ENCODE measurements at regions not wholly inside any gene's neighbourhood (a gene's known extent, or its start where the extent isn't known, plus 50 kb on each side); places are given as distances from the start of the nearest gene placed in this dataset.

- DNase-seq (ENCODE audit: low spot score) = no peak
- FAIRE-seq = no peak
Measured at GRCh38 chr10:76735866-76736265, 901.7 kb downstream of the KCNMA1 start.

DNA sequence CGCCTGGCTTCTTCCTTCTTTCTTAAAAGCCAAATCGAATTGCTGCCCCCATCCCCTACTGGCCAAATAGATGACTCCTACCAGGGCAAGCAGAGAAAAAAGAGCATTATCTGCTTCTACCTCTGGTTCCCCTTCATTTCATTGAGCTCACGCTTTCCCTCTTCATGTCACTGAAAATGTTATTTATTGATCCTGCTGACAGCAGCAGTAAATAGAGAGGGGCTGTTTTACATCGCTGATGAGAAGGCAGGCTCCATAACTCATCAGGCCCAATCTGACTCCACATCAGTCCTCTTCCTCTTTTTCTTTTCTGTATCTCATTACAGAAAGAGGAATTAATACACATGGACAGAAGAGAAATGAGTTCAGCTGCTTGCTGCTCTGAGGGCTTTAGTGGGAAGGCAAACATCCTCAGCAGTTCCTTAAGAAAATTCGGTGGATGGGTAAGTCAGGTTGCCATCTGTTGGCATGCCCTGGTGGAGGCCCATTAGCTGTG, 904.1 kb downstream of the KCNMA1 start:
- no peak for FAIRE-seq

GRCh38 chr10:76732306-76732705, 905.3 kb downstream of the KCNMA1 start:
- FAIRE-seq (no peak), DNase-seq (ENCODE audit: low spot score) (no peak)

More for the DNA sequence above, 904.1 kb downstream of the KCNMA1 start:
- no peak for DNase-seq (ENCODE audit: low spot score)

DNA sequence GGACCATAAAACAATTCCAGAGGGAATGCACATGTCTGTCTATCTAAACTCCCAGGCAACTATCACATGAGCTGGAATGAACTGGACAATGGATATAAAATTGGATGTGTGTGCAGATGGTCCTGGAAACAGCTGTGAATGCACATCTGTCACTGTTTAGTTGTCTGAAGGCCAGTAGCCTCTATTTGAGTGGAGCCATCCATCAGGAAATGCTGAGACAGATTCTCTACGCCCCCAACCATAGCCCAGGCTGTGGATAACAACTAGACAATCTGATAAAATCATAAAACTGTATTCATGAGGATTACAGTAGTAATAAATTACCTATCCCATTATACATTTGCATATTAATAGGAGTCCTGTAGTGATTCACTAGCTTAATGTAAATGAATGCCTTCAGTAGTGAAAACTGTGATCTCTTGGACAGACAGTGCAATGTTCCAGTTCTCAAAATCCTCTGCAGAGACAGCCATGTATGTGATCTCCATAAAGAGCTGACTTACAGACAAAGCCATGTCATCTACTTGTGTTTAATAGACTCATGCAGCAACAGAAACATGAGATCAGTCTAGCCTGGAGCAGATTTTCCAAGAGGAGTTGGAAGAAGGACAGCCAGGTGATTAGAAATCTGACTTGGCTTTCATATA, 907.6 kb downstream of the KCNMA1 start:
- no peak for DNase-seq (ENCODE audit: low spot score)
- FAIRE-seq = no peak

DNA sequence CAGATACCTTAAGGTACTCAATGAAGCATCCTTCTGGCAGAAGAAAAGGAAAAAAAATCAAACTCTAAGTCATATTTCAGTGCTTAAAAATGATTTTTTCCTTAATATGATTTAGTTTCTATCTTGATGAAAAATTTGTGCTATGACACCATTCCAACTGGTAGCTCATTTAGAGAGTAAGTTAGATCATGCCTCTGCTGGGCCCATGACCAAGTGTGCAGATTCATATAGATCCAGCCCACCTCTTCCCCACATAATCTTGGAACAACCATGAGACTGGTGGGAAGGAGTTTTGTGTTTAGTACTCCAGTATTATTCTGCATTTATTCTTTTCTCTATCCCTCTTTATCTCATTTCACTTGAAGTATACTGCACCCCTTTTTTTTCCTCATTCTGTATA, 908.3 kb downstream of the KCNMA1 start:
- DNase-seq (ENCODE audit: low spot score) = no peak
- no peak for FAIRE-seq

DNA sequence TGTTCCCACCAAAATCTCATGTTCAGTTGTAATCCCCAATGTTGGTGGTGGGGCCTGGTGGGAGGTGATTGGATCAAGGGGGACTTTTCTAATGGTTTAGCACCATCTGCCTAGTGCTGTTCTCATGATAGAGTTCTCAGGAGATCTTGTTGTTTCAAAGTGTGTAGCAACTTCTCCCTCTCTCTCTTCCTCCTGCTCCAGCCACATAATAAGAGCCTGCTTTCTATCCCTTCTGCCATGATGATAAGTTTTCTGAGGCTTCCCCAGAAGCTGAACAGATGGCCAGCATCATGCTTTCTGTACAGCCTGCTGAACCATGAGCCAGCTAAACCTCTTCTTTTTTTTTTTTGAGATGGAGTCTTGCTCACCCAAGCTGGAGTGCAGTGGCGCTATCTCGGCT, 910.6 kb downstream of the KCNMA1 start:
- no peak for DNase-seq (ENCODE audit: low spot score)
- no peak for FAIRE-seq

DNA sequence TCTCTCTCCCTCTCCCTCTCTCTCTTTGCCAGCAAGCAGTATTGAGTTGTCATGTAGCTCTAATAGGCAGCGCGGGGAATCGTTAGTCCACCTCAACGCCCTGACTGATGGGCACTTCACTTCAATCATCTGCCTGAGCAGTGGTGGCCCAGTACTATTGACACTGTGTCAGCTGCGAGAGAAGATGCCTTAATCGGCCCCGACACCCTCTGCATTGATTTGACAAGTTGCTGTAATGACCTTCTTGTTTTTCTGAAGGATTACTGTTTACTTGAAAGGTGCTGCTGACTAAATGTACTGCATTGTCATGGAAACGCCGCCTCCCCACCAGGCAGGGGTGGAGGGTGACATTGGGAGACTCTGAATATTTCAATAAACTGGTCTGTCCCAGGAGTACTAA, 913.8 kb downstream of the KCNMA1 start:
- no peak for DNase-seq (ENCODE audit: low spot score)

GRCh38 chr10:76721891-76722505, 915.6 kb downstream of the KCNMA1 start:
- FAIRE-seq (no peak), DNase-seq (ENCODE audit: low spot score) (no peak)

More for the DNA sequence above, 913.8 kb downstream of the KCNMA1 start:
- no peak for FAIRE-seq

GRCh38 chr10:76719006-76719405, 918.6 kb downstream of the KCNMA1 start:
- DNase-seq (ENCODE audit: low spot score) (no peak), FAIRE-seq (no peak)

GRCh38 chr10:76717141-76717540, 920.5 kb downstream of the KCNMA1 start:
- peak; percentile 59 for DNase-seq (ENCODE audit: low spot score)
- FAIRE-seq = peak; percentile 78

GRCh38 chr10:76711222-76711997, 926.2 kb downstream of the KCNMA1 start:
- FAIRE-seq (no peak), DNase-seq (ENCODE audit: low spot score) (no peak)

DNA sequence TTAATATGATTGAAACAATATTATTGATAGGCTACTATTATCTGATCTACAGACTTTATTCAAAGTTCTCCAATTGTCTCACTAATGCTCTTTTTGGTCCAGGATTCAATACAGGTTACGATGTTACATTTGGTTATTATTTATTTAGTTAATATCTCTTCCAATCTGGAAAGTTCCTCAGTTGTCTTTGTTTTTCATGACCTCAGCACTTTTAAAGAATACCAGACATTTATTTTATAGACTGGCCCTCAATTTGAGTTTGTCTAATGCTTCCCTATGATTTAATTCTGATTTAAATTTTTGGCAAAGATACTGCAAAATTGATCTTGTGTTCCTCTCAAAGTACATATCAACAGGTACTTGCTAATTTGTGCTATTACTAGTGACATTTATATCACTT, 937.4 kb downstream of the KCNMA1 start:
- DNase-seq (ENCODE audit: low spot score) (no peak), FAIRE-seq (no peak)

DNA sequence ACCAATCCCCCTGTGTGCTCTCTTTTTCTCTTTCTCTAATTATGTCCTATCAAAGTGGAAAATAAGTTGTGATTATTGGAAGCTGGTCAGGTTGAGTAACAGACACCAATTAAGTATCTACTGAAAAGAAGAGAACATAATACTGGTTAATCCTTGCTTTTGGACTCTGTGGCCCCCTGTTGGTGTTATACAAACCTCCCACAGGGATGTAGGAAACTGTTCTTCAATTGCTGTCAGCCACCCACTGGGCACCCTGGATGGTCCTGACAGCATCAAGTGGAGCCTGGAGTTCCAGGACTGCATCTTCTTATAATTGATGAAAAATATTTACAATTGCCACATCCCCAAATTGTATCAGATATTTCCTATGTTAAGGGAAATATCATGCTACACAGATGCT, 939.7 kb downstream of the KCNMA1 start:
- FAIRE-seq = no peak
- DNase-seq (ENCODE audit: low spot score) = no peak

DNA sequence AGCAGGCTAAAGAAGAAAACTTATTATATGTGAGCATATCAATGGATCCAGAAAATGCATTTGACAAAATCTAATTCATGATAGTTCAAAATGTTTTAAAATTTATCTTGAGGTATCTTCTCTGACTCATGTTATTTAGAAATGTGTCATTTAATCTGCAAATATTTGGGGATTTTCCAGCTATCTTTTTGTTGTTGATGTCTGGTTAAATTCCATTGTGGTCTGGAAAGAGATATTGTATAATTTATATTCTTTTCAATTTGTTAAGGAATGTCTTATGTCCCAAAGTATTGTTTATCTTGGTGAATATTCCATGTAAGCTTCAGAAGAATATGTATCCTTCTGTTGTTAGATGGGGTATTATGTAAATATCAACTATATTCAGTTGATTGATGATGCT, 942.5 kb downstream of the KCNMA1 start:
- no peak for DNase-seq (ENCODE audit: low spot score)
- no peak for FAIRE-seq

GRCh38 chr10:76686201-76686600, 951.4 kb downstream of the KCNMA1 start:
- no peak for DNase-seq (ENCODE audit: low spot score)
- no peak for FAIRE-seq

GRCh38 chr10:76684968-76685367, 952.6 kb downstream of the KCNMA1 start:
- FAIRE-seq (no peak), DNase-seq (ENCODE audit: low spot score) (no peak)

GRCh38 chr10:76681153-76681552, 956.5 kb downstream of the KCNMA1 start:
- no peak for DNase-seq (ENCODE audit: low spot score)
- no peak for FAIRE-seq

GRCh38 chr10:76679030-76679429, 958.6 kb downstream of the KCNMA1 start:
- DNase-seq (ENCODE audit: low spot score) (no peak), FAIRE-seq (no peak)

DNA sequence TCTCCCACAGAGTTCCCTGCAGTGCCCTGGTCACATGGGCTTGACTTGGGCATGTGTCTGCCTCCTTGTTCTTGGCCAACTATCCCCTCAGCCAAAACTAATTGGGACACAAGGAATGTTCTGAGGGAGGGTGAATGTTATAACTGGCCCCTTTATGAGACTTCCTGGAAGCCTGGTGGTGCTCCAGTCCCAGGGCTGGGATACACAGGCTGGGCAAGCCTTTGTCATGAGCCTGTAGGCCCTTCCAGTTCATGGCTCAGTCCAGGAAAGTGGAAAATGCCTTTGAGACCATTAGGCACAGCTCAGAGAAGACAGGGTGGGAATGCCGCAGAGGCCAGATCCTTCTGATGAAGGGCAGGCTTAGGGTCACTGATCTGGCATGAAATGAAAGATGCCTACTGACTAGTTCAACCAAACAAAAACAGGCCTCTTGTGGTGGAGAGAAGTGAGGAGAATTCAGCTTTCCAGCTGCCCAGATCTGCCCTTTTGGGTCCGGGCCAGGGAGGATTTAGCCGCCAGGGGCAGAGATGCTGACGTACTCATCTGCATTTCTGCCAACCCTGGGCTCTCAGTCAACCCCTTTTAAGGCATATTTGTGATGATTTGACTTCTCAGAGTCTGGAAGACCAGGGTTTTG, 961.5 kb downstream of the KCNMA1 start:
- DNase-seq (ENCODE audit: low spot score) = no peak

DNA sequence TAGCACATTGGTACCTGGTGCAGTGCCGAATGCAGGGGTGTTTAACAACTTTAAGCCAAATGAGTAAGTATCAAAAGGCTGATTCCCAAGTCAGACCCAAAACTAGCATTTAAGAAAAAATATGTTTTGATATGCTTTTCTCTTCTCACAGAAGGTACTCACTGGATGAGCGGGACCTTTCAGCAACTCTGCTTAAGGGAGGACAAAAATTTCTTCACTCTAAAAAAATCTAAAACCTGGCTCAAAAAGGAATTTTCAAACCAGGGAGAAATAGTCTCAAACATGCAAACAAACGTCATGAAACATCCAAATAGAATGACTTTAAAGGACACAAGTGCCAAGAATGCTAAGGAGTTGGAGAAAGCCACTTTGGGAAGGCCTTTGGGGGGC, 962.1 kb downstream of the KCNMA1 start:
- DNase-seq (ENCODE audit: low spot score) (no peak), FAIRE-seq (no peak)

More for the DNA sequence above, 961.5 kb downstream of the KCNMA1 start:
- FAIRE-seq = no peak

DNA sequence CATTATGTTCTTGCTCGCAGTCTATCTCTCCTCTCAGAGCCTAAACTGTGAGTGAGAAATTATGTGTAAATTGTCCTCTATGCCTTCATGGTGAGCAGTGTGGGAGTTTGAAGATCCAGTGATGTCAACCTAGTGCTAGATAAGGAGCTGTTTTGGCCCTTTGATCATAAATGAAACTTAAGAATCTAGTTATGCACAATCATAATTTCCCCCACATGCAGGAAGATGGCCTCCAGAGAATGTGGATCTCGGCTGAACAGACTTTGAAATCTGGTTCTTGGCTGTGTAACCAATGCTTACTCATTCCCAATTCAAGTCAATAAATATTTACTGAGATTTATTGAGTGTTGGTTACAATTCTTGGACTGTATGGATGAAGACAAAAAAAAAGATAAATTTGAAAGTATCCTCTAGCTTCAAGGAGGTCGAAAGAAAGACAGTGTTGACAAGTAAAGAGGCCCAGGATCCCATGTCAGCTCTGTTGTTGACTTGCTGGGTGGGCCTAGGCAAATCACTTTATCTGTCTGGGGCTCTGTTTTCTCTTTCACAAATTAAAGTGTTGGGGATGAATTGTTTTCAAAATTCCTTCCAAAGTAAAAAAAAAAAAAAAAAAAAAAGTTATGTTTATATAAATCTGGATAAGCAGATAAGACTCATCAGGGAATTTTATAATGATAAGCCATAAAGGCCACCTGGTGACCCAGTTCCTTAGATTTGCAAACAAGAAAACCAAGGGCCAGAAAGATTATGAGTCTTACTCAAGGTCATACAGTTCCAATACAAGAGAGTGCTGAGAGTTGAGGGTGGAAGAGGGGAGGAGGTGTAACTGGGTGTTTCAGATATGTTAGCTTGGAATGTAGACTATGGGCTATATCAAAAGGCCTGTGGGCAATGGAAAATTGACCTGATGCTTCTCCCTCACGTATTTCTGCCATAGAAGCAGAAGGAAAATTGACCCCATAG, 969.9 kb downstream of the KCNMA1 start:
- DNase-seq (ENCODE audit: low spot score) (no peak), FAIRE-seq (no peak)
